H9 (cell line): ENCODE measurements at regions not wholly inside any gene's neighbourhood (a gene's known extent, or its start where the extent isn't known, plus 50 kb on each side); places are given as distances from the start of the nearest gene placed in this dataset.

ENCODE experiments used
- DNase-seq: peaks from one replicate; pipeline ENCODE4 v3.0.0-alpha.2; 2017
- H2AFZ ChIP-seq: one replicate; pipeline ENCODE4 v1.6.1; 2013; ENCODE audit warnings: mild to moderate bottlenecking, low read length, control low read depth, moderate library complexity
- H2AK5ac ChIP-seq: 2 replicates; pipeline ENCODE4 v1.6.1; 2013; ENCODE audit warnings: low read length, control low read depth, mixed read lengths; ENCODE audit not compliant: insufficient read length
- H2BK120ac ChIP-seq: one replicate; pipeline ENCODE4 v1.6.1; 2013; ENCODE audit warnings: low read depth, mild to moderate bottlenecking, low read length, control low read depth, inconsistent platforms; ENCODE audit not compliant: poor library complexity, severe bottlenecking
- H2BK12ac ChIP-seq: 2 replicates; pipeline ENCODE4 v1.6.1; 2013; ENCODE audit warnings: low read length, control low read depth, mixed read lengths, low read depth; ENCODE audit not compliant: insufficient read length
- H2BK15ac ChIP-seq: 2 replicates; pipeline ENCODE4 v1.6.1; 2013; ENCODE audit warnings: low read depth, low read length, control low read depth
- H2BK20ac ChIP-seq: one replicate; pipeline ENCODE4 v1.6.1; 2013; ENCODE audit warnings: low read depth, mild to moderate bottlenecking, low read length, control low read depth, inconsistent platforms; ENCODE audit not compliant: poor library complexity, severe bottlenecking
- H2BK5ac ChIP-seq: 2 replicates; pipeline ENCODE4 v1.6.1; 2013; ENCODE audit warnings: low read length, control low read depth, mixed read lengths; ENCODE audit not compliant: insufficient read length
- H3K14ac ChIP-seq: 2 replicates; pipeline ENCODE4 v1.6.1; 2013; ENCODE audit warnings: low read length, control low read depth; ENCODE audit not compliant: insufficient read depth
- H3K18ac ChIP-seq: 2 replicates; pipeline ENCODE4 v1.6.1; 2013; ENCODE audit warnings: low read depth, mild to moderate bottlenecking, mixed read lengths, low read length, control low read depth; ENCODE audit not compliant: insufficient read length
- H3K23ac ChIP-seq: 2 replicates; pipeline ENCODE4 v1.6.1; 2013; ENCODE audit warnings: low read length, control low read depth, mixed read lengths, low read depth; ENCODE audit not compliant: insufficient read length
- H3K23me2 ChIP-seq: 2 replicates; pipeline ENCODE4 v1.6.1; 2013; ENCODE audit warnings: low read depth, mild to moderate bottlenecking, mixed read lengths, low read length, control low read depth; ENCODE audit not compliant: insufficient read length, poor library complexity, severe bottlenecking
- H3K27ac ChIP-seq: 2 replicates; pipeline ENCODE4 v1.5.1; 2013; ENCODE audit warnings: low read length, control low read depth, mixed read lengths, low read depth; ENCODE audit not compliant: insufficient read length
- H3K27me3 ChIP-seq: 2 replicates; pipeline ENCODE4 v1.6.1; 2013; ENCODE audit warnings: low read length, control low read depth, inconsistent platforms; ENCODE audit not compliant: insufficient read depth
- H3K4ac ChIP-seq: 2 replicates; pipeline ENCODE4 v1.6.1; 2013; ENCODE audit warnings: low read depth, mild to moderate bottlenecking, control low read depth, inconsistent platforms, low read length, moderate library complexity
- H3K4me1 ChIP-seq: 2 replicates; pipeline ENCODE4 v1.6.1; 2013; ENCODE audit warnings: low read length, control low read depth, inconsistent platforms; ENCODE audit not compliant: insufficient read depth
- H3K4me2 ChIP-seq: 2 replicates; pipeline ENCODE4 v1.6.1; 2013; ENCODE audit warnings: low read length, control low read depth, mixed read lengths; ENCODE audit not compliant: insufficient read length, insufficient read depth
- H3K56ac ChIP-seq: 2 replicates; pipeline ENCODE4 v1.6.1; 2013; ENCODE audit warnings: low read depth, mild to moderate bottlenecking, mixed read lengths, low read length, control low read depth; ENCODE audit not compliant: insufficient read length
- H3K79me1 ChIP-seq: 2 replicates; pipeline ENCODE4 v1.6.1; 2013; ENCODE audit warnings: low read depth, mild to moderate bottlenecking, moderate library complexity, low read length, control low read depth, inconsistent platforms; ENCODE audit not compliant: insufficient read depth, poor library complexity, severe bottlenecking
- H3K79me2 ChIP-seq: 2 replicates; pipeline ENCODE4 v1.6.1; 2013; ENCODE audit warnings: low read length, control low read depth, inconsistent platforms; ENCODE audit not compliant: insufficient read depth
- H3K9ac ChIP-seq: 2 replicates; pipeline ENCODE4 v1.6.1; 2013; ENCODE audit warnings: low read length, control low read depth, mixed read lengths; ENCODE audit not compliant: insufficient read length; ENCODE audit errors: extremely low read depth
- H3K9me3 ChIP-seq: one replicate; pipeline ENCODE4 v1.6.1; 2013; ENCODE audit warnings: low read depth, low read length, inconsistent platforms; ENCODE audit not compliant: control insufficient read depth
- H3T11ph ChIP-seq: one replicate; pipeline ENCODE4 v1.6.1; 2013; ENCODE audit warnings: mild to moderate bottlenecking, low read length, control low read depth, inconsistent platforms
- H4K20me1 ChIP-seq: one replicate; pipeline ENCODE4 v1.6.1; 2013; ENCODE audit not compliant: control insufficient read depth, insufficient read length, insufficient read depth
- H4K5ac ChIP-seq: 2 replicates; pipeline ENCODE4 v1.6.1; 2013; ENCODE audit warnings: low read depth, mild to moderate bottlenecking, mixed read lengths, low read length, control low read depth; ENCODE audit not compliant: insufficient read length
- H4K8ac ChIP-seq: replicated peaks from 2 replicates; pipeline ENCODE4 v1.6.1; 2013; ENCODE audit warnings: low read length, control low read depth, mixed read lengths, low read depth; ENCODE audit not compliant: insufficient read length
- H4K91ac ChIP-seq: 2 replicates; pipeline ENCODE4 v1.6.1; 2013; ENCODE audit warnings: low read depth, mild to moderate bottlenecking, moderate library complexity, mixed read lengths, low read length, control low read depth; ENCODE audit not compliant: insufficient read length
- H3K27ac Mint-ChIP-seq, 3 experiments: 2 replicates in 2 of 3; 3 replicates in 1 of 3; pipeline ENCODE4 v1.8.0; 2020 to 2021; ENCODE audit warnings: mixed read lengths in 3 of 3, mild to moderate bottlenecking in 1 of 3, moderate library complexity in 1 of 3
- H3K27me3 Mint-ChIP-seq: 2 replicates; pipeline ENCODE4 v1.8.0; 2021; ENCODE audit warnings: low read depth, mild to moderate bottlenecking, moderate library complexity, mixed read lengths
- H3K36me3 Mint-ChIP-seq, 3 experiments: 2 replicates in 2 of 3; 3 replicates in 1 of 3; pipeline ENCODE4 v1.8.0; 2020 to 2021; ENCODE audit warnings: low read depth in 3 of 3, mixed read lengths in 3 of 3; ENCODE audit not compliant: insufficient read depth in 1 of 3
- H3K4me1 Mint-ChIP-seq, 2 experiments: 2 replicates each; pipeline ENCODE4 v1.8.0; 2020; ENCODE audit warnings: mixed read lengths in 2 of 2
- H3K4me3 Mint-ChIP-seq, 2 experiments: 2 replicates in 1 of 2; 3 replicates in 1 of 2; pipeline ENCODE4 v1.8.0; 2020 to 2021; ENCODE audit warnings: mild to moderate bottlenecking in 2 of 2, mixed read lengths in 2 of 2, moderate library complexity in 1 of 2
- H3K9me3 Mint-ChIP-seq, 2 experiments: 2 replicates in 1 of 2; 3 replicates in 1 of 2; pipeline ENCODE4 v1.8.0; 2020; ENCODE audit warnings: mild to moderate bottlenecking in 2 of 2, mixed read lengths in 2 of 2, moderate library complexity in 1 of 2
- CTCF ChIP-seq: fragments of 200-600 bp; sonication (generic); conservative IDR thresholded peaks from 3 replicates; pipeline ENCODE4 v1.8.0; 2021; ENCODE audit warnings: antibody characterized with exemption, mild to moderate bottlenecking
- WGBS: extraction: QIAGEN DNeasy Blood & Tissue Kit; methylation state at CpG from one replicate; pipeline ENCODE4 v1.1.7; 2013; ENCODE audit warnings: missing lambda C conversion rate, low lambda C conversion rate, mixed read lengths; ENCODE audit not compliant: insufficient read length; ENCODE audit errors: extremely low coverage; 5-methylcytosine and 5-hydroxymethylcytosine counted together

GRCh38 chr2:163182764-163183354 lies 344.3 kb upstream of the KCNH7 start:
- H3K4ac ChIP-seq: no peak overlapping the region

More at GRCh38 chr2:163182764-163183354, 344.3 kb upstream of the KCNH7 start:
- Mint-ChIP-seq H3K27me3 (no peaks in the 10 kb centered on the region), H3K4me1 (peaks cover 12 to 16% of the 10 kb centered on the region in 2 experiments), H3K27ac (no peak overlapping the region), H3K9me3 (no peaks in the 10 kb centered on the region), H3K4me3 (no peak overlapping the region), H3K36me3 (no peaks in the 10 kb centered on the region)
- H3K23ac ChIP-seq: no peak overlapping the region
- H3K9me3 ChIP-seq: no peaks in the 10 kb centered on the region
- no peak overlapping the region for H2AK5ac ChIP-seq
- no peaks in the 10 kb centered on the region for H3K23me2 ChIP-seq
- H3K9ac ChIP-seq: no peak overlapping the region
- H3K79me1 ChIP-seq: no peaks in the 10 kb centered on the region
- H3K27me3 ChIP-seq: no peaks in the 10 kb centered on the region
- H3K27ac ChIP-seq: no peak overlapping the region
- no peak overlapping the region for H3K56ac ChIP-seq
- no peaks in the 10 kb centered on the region for H3K4me1 ChIP-seq
- no peak overlapping the region for H3T11ph ChIP-seq
- H2AFZ ChIP-seq: no peak overlapping the region
- H2BK120ac ChIP-seq: no peak overlapping the region
- H3K79me2 ChIP-seq: no peaks in the 10 kb centered on the region
- TF ChIP-seq CTCF: peak; percentile 76
- no peak for DNase-seq
- no peaks in the 10 kb centered on the region for H4K20me1 ChIP-seq
- H4K5ac ChIP-seq: no peak overlapping the region
- H3K18ac ChIP-seq: no peak overlapping the region
- no peak overlapping the region for H4K8ac ChIP-seq
- no peak overlapping the region for H3K4me2 ChIP-seq
- no CpG with 5 or more reads among the region's 2 CpGs for WGBS
- H2BK20ac ChIP-seq: no peak overlapping the region
- no peak overlapping the region for H2BK5ac ChIP-seq
- H2BK12ac ChIP-seq: no peak overlapping the region
- H4K91ac ChIP-seq: no peak overlapping the region
- no peak overlapping the region for H3K14ac ChIP-seq
- H2BK15ac ChIP-seq: no peak overlapping the region
